DMS79 treated with DMSO at 0.1 percent for 48 hours (cell line): ENCODE measurements at regions not wholly inside any gene's neighbourhood (a gene's known extent, or its start where the extent isn't known, plus 50 kb on each side); places are given as distances from the start of the nearest gene placed in this dataset.
"Not testable (repeated sequence)": the region's sequence is repeated elsewhere in the genome, so short reads cannot be mapped to it uniquely, and the experiment has no call there.

Experiments used
- DNase-seq: peaks from one replicate; lab custom pipeline; 2025; lab: John Stamatoyannopoulos, UW

DNA sequence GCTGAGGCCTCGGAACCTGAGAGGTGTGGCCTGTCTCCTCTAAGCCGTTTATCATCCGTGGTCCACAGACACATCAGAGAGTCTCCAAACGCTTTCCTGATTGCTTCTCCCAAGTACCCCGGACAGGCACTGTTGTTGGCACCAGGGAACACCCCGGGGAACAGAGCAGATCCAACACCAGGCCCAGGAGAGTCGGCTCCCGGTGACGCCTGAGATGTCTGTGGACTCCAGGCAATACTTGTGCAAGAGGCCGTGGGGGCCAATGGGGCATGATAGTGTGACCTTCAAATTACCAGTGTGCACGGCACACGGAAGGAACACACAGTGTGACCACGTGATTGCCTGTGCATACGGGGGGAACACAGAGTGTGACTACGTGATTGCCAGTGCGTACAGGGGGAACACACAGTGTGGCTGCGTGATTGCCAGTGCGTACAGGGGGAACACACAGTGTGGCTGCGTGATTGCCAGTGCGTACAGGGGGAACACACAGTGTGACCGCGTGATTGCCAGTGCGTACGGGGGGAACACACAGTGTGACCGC, 136.6 kb downstream of the RTP5 start:
- not testable (repeated sequence) for DNase-seq

DNA sequence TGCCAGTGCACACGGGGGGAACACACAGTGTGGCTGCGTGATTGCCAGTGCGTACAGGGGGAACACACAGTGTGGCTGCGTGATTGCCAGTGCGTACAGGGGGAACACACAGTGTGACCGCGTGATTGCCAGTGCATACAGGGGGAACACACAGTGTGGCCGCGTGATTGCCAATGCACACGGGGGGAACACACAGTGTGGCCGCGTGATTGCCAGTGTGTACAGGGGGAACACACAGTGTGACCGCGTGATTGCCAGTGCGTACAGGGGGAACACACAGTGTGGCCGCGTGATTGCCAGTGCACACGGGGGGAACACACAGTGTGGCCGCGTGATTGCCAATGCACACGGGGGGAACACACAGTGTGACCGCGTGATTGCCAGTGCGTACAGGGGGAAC, 139.4 kb downstream of the RTP5 start:
- DNase-seq: not testable (repeated sequence)

DNA sequence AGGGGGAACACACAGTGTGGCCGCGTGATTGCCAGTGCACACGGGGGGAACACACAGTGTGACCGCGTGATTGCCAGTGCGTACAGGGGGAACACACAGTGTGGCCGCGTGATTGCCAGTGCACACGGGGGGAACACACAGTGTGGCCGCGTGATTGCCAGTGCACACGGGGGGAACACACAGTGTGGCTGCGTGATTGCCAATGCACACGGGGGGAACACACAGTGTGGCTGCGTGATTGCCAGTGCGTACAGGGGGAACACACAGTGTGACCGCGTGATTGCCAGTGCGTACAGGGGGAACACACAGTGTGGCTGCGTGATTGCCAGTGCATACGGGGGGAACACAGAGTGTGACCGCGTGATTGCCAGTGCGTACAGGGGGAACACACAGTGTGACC, 140.3 kb downstream of the RTP5 start:
- DNase-seq: not testable (repeated sequence)

DNA sequence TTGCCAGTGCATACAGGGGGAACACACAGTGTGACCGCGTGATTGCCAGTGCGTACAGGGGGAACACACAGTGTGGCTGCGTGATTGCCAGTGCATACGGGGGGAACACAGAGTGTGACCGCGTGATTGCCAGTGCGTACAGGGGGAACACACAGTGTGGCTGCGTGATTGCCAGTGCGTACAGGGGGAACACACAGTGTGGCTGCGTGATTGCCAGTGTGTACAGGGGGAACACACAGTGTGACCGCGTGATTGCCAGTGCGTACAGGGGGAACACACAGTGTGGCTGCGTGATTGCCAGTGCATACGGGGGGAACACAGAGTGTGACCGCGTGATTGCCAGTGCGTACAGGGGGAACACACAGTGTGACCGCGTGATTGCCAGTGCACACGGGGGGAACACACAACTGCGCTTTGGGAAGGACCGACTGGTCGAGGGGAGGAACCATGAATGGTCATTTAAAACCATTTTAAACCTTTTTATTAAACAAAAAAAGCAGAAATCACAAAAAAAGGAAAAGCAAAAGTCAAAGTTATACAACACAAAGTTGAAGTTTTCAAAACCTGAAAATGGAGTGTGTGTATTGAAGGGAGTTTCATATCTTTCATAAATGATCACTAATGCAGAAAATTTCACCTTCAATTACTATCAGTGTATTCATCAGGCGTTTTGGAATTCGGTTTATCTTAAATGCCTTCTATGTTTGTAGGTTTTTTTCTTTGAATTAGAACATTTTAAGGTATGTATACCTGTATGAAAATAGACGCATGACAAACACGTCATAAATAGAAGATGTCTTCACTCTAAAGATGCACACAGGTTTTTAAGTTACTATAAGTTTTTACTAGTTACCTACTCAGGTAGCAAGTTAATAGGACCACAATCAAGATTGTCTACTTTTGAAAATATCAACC, 141.0 kb downstream of the RTP5 start:
- not testable (repeated sequence) for DNase-seq

DNA sequence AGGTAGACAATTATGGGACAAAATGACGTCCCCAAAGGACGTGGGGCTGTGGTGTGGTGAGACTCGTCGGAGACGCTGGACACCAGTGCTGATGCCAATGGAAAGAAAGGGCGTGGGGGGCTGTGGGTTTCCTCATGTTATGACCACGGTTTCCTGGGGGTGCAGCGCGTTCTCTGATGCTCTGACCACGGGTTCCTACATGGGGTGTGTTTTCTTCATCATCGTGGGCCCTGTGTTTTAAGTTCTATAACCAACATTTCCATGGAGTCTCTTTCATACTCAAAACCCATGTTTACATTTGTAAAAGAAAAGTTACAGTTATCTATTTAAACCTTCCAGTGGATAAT, 141.6 kb downstream of the RTP5 start:
- DNase-seq: no peak

DNA sequence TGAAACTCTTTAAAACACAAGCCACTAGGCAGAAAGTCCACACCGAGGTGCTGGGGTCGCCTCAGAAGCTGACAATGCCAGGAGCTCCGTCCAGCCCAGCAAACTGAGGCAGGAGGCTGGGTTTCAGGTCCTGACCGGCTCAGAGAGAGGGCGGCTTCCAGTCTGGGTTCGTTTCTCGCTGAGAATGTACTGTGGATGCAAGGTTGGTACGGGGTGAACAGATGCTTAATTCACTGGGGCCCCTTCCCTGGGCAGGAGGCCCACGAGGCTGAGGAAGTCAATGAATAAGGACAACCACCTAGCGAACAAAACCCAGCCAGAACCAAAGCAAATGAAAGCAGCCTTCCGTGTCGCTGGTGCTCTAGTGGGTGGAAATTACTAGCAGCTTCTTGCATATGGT, 142.0 kb downstream of the RTP5 start:
- no peak for DNase-seq

DNA sequence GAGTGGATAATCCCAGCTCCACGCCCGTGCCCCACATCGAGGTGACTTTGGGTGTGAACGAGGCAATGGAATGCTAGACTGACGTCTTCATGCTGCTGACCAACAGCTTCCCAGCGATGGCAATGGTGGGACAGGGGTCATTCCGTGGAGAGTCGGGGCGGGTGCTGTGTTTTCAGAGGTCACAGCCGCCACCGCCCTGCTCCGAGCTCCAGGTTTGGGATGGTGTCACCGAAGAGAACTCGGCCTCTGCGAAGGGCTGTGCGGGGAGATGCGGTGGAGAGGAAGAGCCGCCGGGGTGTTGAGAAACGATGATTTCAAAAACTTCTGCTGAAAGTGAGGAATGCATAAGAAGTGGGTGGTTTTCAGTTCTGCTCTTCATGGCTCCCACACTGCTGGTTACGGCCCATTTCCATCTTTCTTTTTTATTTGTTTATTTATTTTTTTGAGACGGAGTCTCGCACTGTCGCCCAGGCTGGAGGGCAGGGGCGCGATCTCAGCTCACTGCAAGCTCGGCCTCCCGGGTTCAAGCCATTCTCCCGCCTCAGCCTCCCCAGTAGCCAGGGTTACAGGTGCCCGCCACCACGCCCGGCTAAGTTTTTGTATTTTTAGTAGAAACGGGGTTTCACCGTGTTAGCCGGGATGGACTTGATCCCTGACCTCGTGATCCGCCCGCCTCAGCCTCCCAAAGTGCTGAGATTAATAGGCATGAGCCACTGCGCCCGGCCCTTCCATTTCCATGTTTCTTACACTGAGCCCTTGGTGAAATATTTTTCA, 142.6 kb downstream of the RTP5 start:
- no peak for DNase-seq

DNA sequence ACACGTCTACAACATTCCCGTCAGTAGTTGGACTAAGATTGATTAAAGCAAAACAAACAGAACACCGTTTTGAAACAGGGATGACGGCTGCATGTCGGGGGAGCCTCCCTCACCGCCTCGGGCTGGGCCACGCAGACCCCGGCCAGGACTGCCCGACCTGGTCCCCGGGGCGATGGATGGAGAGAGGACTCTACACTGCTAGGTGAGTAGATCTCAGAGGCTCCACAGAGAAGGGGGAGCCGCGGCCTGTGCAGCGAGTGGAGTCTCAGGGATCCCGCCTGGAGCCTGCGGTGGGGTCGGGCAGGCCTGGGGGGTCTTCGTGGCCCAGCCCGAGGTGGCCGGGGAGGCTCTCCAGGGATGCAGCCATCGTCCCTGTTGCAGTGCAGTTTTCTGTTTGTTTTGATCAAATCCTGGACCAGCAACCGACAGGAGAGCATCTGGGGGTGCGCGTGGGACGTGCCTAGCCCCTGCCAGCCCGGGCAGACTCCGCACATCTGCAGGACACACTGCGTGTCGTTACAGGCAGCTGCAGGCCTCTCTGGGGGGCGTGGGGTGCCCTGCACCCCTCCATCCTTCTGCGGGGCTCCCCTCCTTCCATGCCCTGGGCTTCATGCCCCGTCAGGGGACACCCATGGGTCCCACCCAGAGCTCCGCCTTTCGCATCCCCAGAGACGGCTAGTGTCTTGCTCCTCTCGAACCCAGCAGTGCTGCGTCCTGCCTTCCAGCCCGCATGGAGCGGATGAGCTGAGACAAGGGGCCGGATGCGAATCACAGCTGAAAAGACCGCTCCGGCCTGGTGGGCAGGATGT, 143.6 kb downstream of the RTP5 start:
- DNase-seq: no peak

DNA sequence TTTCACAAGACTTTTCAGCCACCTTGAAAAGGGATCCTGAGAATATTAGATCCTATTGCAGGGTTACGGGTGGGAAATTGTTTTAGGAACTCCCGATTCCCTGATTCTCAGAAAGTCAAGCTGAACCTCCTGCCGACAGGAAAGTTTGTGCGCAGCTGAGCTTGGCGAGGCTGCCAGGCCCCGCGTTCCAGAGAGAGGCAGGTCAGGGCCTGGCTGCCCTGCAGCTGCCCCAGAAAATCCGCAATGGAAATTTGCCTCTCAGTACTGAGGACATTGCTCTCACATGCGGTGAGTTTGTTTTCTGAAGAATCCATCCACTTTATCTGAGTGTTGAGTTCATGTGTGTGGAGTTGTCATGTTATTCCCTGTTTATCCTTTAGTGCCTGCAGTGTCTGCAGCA, 144.2 kb downstream of the RTP5 start:
- no peak for DNase-seq

DNA sequence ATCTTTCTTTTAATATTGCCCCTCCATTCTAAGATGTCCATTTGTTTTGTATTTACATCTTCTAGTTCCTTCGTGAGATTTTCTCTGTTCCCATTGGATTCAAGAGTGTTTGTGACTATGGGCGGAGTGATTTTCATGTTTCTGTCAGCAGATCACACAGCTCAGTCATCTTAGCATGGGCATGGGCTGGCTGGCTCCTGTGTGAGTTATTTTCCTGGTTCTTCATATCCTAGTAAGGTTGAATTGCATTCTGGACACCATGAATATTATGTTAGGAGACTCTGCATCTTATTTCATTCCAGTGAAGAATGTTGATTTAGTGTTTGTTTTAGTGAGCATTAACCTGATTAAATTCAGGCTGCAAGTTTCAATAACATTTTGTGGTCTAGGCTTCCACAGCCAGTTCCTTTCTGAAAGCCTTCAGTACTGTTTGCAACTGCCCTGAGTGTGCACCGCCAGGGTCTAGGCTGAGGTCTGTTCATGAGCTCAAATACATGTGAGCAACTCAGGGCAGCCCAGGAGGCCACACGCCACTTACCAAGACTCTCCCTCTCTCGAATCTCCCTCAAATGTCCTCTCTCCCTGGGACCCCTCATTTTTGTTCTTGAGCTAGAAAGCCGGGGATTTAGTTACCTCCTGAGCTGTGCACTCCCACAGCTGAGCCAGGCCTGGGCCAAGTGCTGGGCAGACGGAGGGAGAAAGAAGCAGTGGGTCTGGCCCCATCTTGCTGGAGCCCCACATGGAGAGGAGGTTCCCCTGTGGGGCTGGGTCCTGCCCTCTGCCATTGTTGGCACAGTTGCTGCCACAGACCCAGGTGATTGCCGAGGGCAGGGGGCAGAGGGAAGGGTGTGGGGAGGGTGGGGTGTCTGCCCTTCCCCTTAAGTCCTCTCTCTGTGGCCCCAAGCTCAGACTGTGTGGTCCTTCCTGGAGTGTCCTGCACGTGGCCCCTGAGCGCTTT, 145.9 kb downstream of the RTP5 start:
- DNase-seq: no peak

DNA sequence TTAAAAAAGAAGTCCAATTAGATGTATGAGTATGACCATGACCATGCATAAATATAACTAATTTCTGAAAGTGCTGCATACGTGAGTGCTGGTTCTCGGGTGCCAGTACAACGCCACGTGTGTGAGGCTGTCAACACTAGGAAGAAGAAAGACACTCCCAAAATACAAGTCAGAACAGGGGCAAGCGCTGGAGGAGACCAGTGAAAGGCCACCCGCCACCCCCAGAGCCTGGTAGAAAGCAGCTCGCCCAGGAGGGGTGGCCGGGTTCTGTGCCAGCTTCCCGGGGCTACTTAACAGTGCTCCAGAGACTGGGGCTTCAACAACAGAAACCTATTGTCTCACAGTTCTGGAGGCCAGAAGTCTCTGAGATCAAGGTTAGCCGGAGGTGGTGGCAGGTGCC, 147.6 kb downstream of the RTP5 start:
- DNase-seq: no peak

DNA sequence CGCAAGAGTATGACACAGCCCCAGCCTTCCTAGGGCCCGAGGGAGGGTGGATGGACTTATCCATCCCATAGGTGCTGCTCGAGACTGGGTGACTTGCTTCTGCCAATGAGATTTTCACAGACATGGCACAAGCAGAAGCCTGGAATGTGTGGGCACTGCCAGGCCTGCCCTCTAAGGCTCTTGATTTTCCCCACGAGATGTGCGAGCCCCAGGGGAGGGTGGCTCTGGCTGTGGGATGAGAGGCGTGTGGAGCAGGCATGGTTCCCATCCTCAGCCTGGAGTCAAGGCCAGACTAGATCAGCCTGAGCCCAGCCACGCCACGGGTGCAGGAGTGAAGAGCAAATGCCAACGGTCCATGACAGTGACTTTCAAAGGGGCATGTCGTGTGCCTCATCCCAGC, 148.9 kb downstream of the RTP5 start:
- DNase-seq: not testable (repeated sequence)

DNA sequence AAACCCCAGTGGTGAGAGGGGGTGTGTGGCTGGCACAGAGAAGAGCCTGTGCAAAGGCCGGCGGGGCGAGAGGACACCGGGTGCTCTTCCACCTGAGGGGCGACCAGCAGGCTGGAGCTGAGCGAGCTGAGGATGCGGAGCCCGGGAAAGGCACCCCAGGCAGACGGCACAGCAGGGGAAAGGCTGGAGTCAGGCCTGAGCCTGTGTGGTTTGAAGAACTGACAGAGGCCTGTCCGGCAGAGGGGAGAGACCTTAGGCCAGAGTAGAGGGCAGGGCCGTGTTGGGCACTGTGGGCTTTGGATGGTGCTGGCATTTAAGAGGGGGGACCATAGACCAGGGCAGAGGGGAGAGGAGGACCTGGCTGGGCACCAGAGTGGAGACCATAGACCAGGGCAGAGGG, 149.8 kb downstream of the RTP5 start:
- no peak for DNase-seq

DNA sequence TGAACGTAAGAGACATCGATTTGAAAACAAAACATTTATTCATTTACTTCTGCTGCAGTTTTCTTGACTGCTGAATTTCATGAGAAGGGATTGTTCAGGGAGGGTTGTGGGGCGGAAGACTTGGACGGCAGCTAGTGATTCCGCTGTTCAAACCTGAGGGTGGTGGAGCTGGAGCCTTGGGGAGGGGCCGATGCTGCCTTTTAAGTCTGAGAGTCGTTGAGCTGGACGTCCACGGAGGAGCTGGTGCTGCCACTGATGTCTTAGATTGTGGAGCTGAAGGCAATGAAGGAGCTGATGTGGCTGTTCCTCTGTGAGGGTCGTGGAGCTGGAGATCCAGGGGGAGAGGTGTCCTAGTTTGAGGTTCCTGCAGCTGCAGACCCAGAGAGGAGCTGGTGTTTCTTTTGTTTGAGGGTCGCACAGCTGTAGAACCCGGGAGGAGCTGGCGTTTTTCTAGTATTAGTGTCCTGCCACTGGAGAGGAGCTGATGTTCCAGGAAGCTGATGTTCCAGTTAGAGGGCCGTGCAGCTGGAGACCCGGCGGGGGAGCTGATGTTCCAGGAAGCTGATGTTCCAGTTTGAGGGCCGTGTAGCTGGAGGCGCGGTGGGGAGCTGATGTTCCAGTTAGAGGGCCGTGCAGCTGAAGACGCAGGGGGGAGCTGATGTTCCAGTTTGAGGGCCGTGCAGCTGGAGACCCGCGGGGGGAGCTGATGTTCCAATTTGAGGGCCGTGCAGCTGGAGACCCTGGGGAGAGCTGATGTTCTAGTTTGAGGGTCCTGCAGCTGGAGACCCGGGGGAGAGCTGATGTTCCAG, 150.9 kb downstream of the RTP5 start:
- no peak for DNase-seq

DNA sequence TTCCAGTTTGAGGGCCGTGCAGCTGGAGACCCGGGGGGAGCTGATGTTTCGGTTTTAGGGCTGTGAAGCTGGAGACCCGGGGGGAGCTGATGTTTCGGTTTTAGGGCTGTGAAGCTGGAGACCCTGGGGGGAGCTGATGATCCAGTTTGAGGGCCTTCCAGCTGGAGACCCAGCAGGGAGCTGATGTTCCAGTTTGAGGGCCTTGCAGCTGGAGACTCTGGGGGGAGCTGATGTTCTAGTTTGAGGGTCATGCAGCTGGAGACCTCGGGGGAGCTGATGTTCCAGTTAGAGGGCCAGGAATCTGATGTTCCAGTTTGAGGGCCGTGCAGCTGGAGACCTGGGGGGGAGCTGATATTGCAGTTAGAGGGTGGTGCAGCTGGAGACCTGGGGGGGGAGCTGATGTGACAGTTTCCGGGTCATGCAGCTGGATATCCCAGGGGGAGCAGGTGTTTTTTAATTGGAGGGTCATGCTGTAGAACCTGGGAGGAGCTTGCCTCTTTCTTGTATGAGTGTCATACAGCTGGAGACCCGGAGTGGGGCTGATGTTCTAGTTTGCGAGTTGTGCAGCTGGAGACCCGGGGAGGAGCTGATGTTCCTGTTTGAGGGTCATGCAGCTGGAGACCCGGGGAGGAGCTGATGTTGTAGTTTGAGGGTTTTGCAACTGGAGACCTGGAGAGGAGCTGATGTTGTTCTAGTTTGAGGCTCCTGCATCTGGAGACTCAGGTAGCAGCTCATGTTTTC, 153.2 kb downstream of the RTP5 start:
- no peak for DNase-seq

DNA sequence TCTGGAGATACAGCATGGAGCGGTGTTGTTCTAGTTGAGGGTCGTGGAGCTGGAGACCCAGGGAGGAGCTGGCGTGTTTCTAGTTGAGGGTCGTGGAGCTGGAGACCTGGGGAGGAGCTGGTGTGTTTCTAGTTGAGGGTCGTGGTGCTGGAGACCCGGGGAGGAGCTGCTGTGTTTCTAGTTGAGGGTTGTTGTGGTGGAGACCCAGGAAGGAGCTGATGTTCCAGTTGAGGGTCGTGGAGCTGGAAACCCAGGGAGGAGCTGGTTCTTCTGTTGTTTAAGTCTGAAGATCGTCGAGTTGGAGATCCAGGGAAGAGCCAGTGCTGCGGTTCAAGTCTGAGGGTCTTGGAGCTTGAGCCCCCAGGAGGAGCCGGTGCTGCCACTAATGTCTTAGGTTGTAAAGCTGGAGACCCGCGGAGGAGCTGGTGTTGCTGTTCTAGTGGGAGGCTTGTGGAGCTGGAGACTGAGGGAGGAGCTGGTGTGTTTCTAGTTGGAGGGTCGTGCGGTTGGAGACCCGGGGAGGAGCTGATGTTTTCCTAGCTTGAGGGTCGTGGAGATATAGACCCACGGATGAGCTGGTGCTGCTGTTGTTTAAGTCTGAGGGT, 155.3 kb downstream of the RTP5 start:
- DNase-seq: no peak

DNA sequence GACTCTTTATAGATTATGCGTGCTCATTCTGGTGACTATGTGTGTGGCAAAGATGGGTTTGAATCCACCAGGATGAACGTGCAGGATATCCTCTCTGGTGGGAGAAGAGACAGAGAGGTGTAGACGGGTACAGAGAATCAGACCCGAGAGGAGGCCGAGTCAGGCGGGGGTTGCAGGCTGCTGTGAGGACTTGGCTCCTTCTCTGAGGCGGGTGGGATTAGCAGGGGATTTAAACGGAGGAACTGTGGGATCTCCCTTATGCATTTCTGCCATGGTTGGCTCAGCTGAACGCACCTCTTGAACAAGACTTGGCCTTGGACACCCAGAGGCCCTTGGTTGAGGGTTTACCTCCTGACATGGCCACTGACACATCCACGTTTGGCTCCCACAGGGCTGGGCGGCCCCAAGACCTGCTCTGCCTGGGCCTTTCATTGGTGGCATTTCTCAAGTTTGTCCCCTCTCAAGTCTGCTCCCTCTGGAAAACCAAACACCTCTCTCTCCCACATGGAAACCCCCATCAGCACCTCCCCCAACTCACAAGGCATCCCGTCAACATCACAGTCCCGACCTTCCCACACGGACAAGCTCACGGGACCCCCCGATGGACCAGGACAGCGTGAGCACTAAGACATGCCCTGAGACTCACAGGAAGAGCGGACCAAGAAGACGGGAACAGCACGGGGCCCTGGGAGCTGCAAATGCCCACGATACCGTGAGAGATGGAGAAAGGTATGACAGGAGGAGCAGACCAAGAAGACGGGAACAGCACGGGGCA, 158.3 kb downstream of the RTP5 start:
- DNase-seq: no peak
